Activated naive CD4-positive, alpha-beta T cell treated with anti-CD3 and anti-CD28 coated beads, Interleukin-2, amount 50 U/mL, for 72 hours (primary cell): ENCODE measurements at regions not wholly inside any gene's neighbourhood (a gene's known extent, or its start where the extent isn't known, plus 50 kb on each side); places are given as distances from the start of the nearest gene placed in this dataset.
A peak's percentile ranks its signal among the peaks of the same experiment; 100 is the strongest.

Experiments
- ATAC-seq, 2 donors: fragments of 150-1000 bp; cut with Tn5 transposase; 2 replicates each; pipeline ENCODE4 v1.10.0; 2021; ENCODE audit warnings: mild to moderate bottlenecking in 2 of 2, moderate library complexity in 2 of 2
- DNase-seq, 2 donors: peaks; one replicate each; pipeline ENCODE4 v3.0.0; 2021 to 2022; ENCODE audit warnings: low spot score in 2 of 2
- H3K27ac Mint-ChIP-seq, 2 donors: one replicate each; pipeline ENCODE4 v1.8.0; 2022; ENCODE audit warnings: mild to moderate bottlenecking in 2 of 2, mixed read lengths in 2 of 2
- H3K36me3 Mint-ChIP-seq, 2 donors: one replicate each; pipeline ENCODE4 v1.8.0; 2022; ENCODE audit warnings: mixed read lengths in 2 of 2
- H3K9me3 Mint-ChIP-seq, 2 donors: one replicate each; pipeline ENCODE4 v1.8.0; 2022; ENCODE audit warnings: mixed read lengths in 2 of 2

GRCh38 chr4:144565527-144566195 lies 80.3 kb upstream of the HHIP start:
- ATAC-seq (no peak), DNase-seq (no peak)
- Mint-ChIP-seq H3K9me3 (no peaks in the 10 kb centered on the region), H3K36me3 (no peaks in the 10 kb centered on the region), H3K27ac (no peak overlapping the region)

GRCh38 chr4:144572660-144573059 lies 73.3 kb upstream of the HHIP start:
- ATAC-seq, result no peak
- DNase-seq, result no peak
- H3K9me3 Mint-ChIP-seq, result no peaks in the 10 kb centered on the region
- no peak overlapping the region for H3K27ac Mint-ChIP-seq
- H3K36me3 Mint-ChIP-seq, result no peaks in the 10 kb centered on the region

GRCh38 chr4:144574000-144574399 lies 72.0 kb upstream of the HHIP start:
- ATAC-seq, result no peak
- Mint-ChIP-seq H3K27ac (no peak overlapping the region), H3K36me3 (no peaks in the 10 kb centered on the region), H3K9me3 (no peaks in the 10 kb centered on the region)
- DNase-seq, result no peak

- Mint-ChIP-seq H3K9me3 (no peaks in the 10 kb centered on the region), H3K27ac (no peak overlapping the region), H3K36me3 (no peaks in the 10 kb centered on the region)
- no peak for ATAC-seq
- no peak for DNase-seq
These were observed 71.4 kb upstream of the HHIP start for GRCh38 chr4:144574509-144574908.

- DNase-seq (no peak), ATAC-seq (no peak)
- Mint-ChIP-seq H3K9me3 (no peaks in the 10 kb centered on the region), H3K27ac (no peak overlapping the region), H3K36me3 (no peaks in the 10 kb centered on the region)
These were observed 70.8 kb upstream of the HHIP start for GRCh38 chr4:144575181-144575580.

GRCh38 chr4:144578681-144579080 lies 67.3 kb upstream of the HHIP start:
- H3K27ac Mint-ChIP-seq, result peak overlapping the region in 1 of 2 donors; percentile 27
- H3K36me3 Mint-ChIP-seq, result no peaks in the 10 kb centered on the region
- DNase-seq (no peak), ATAC-seq (no peak)
- H3K9me3 Mint-ChIP-seq, result no peaks in the 10 kb centered on the region

- Mint-ChIP-seq H3K36me3 (no peaks in the 10 kb centered on the region), H3K27ac (no peak overlapping the region), H3K9me3 (no peaks in the 10 kb centered on the region)
- no peak for ATAC-seq
- no peak for DNase-seq
These were observed 66.4 kb upstream of the HHIP start for GRCh38 chr4:144579411-144580030.

- Mint-ChIP-seq H3K27ac (no peak overlapping the region), H3K36me3 (no peaks in the 10 kb centered on the region), H3K9me3 (no peaks in the 10 kb centered on the region)
- ATAC-seq (no peak), DNase-seq (no peak)
These were observed 65.5 kb upstream of the HHIP start for GRCh38 chr4:144580430-144580829.

GRCh38 chr4:144582105-144582850 lies 63.7 kb upstream of the HHIP start:
- no peak for ATAC-seq
- Mint-ChIP-seq H3K36me3 (peaks cover 0 to under 1% of the 10 kb centered on the region in 2 donors), H3K9me3 (no peaks in the 10 kb centered on the region), H3K27ac (no peak overlapping the region)
- DNase-seq, result no peak

GRCh38 chr4:144582975-144583374 lies 63.0 kb upstream of the HHIP start:
- ATAC-seq, result no peak
- no peak overlapping the region for H3K27ac Mint-ChIP-seq
- no peak for DNase-seq
- peaks cover 4 to 5% of the 10 kb centered on the region in 2 donors for H3K9me3 Mint-ChIP-seq
- peaks cover 4 to 6% of the 10 kb centered on the region in 2 donors for H3K36me3 Mint-ChIP-seq

GRCh38 chr4:144583658-144584057 lies 62.3 kb upstream of the HHIP start:
- no peak for DNase-seq
- no peak for ATAC-seq
- peaks cover 4 to 5% of the 10 kb centered on the region in 2 donors for H3K9me3 Mint-ChIP-seq
- H3K27ac Mint-ChIP-seq, result no peak overlapping the region
- peaks cover 4 to 6% of the 10 kb centered on the region in 2 donors for H3K36me3 Mint-ChIP-seq

GRCh38 chr4:144584428-144584827 lies 61.5 kb upstream of the HHIP start:
- DNase-seq (no peak), ATAC-seq (no peak)
- peaks cover 4 to 5% of the 10 kb centered on the region in 2 donors for H3K9me3 Mint-ChIP-seq
- H3K27ac Mint-ChIP-seq, result no peak overlapping the region
- H3K36me3 Mint-ChIP-seq, result peaks cover 4 to 6% of the 10 kb centered on the region in 2 donors

GRCh38 chr4:144589512-144589911 lies 56.4 kb upstream of the HHIP start:
- Mint-ChIP-seq H3K27ac (no peak overlapping the region), H3K36me3 (peaks cover 4 to 6% of the 10 kb centered on the region in 2 donors), H3K9me3 (peaks cover 7 to 14% of the 10 kb centered on the region in 2 donors)
- DNase-seq (no peak), ATAC-seq (no peak)

GRCh38 chr4:144590020-144590419 lies 55.9 kb upstream of the HHIP start:
- H3K27ac Mint-ChIP-seq, result no peak overlapping the region
- peaks cover 7 to 14% of the 10 kb centered on the region in 2 donors for H3K9me3 Mint-ChIP-seq
- peaks cover 4 to 6% of the 10 kb centered on the region in 2 donors for H3K36me3 Mint-ChIP-seq
- ATAC-seq (no peak), DNase-seq (no peak)

- Mint-ChIP-seq H3K27ac (no peak overlapping the region), H3K9me3 (peaks cover 7 to 14% of the 10 kb centered on the region in 2 donors), H3K36me3 (peaks cover 4 to 6% of the 10 kb centered on the region in 2 donors)
- ATAC-seq (no peak), DNase-seq (no peak)
These were observed 54.6 kb upstream of the HHIP start for GRCh38 chr4:144591401-144591800.

- no peak for ATAC-seq
- peaks cover 4 to 6% of the 10 kb centered on the region in 2 donors for H3K36me3 Mint-ChIP-seq
- no peak for DNase-seq
- H3K27ac Mint-ChIP-seq, result no peak overlapping the region
- peaks cover 7 to 14% of the 10 kb centered on the region in 2 donors for H3K9me3 Mint-ChIP-seq
These were observed 53.7 kb upstream of the HHIP start for GRCh38 chr4:144592264-144592663.

GRCh38 chr4:144594471-144594986 lies 51.4 kb upstream of the HHIP start:
- Mint-ChIP-seq H3K36me3 (no peaks in the 10 kb centered on the region), H3K9me3 (peaks cover 4 to 9% of the 10 kb centered on the region in 2 donors), H3K27ac (no peak overlapping the region)
- no peak for ATAC-seq
- DNase-seq, result no peak
